SK-N-MC (cell line): ENCODE measurements at regions not wholly inside any gene's neighbourhood (a gene's known extent, or its start where the extent isn't known, plus 50 kb on each side); places are given as distances from the start of the nearest gene placed in this dataset.

Source experiments
- EZH2 ChIP-seq: fragments of 200-600 bp; sonication (generic); IDR thresholded peaks from one replicate; pipeline ENCODE4 v1.6.1; 2017; ENCODE audit warnings: antibody characterized with exemption
- FOXP2 ChIP-seq: optimal IDR thresholded peaks from 2 replicates; pipeline ENCODE3; 2011; ENCODE audit warnings: mild to moderate bottlenecking, moderate library complexity; ENCODE audit not compliant: insufficient read depth; ENCODE audit errors: extremely low read length, control extremely low read depth
- POLR2AphosphoS5 ChIP-seq: IDR thresholded peaks from 2 replicates; pipeline ENCODE4 v1.6.1; 2012; ENCODE audit warnings: mild to moderate bottlenecking, low read depth, low read length, borderline replicate concordance

- TF ChIP-seq EZH2 (no peak), POLR2AphosphoS5 (no peak), FOXP2 (no peak)
These were observed 128.2 kb downstream of the SLC7A11 start for GRCh38 chr4:138113819-138114400.
